ENCODE measurements at regions not wholly inside any gene's neighbourhood (a gene's known extent, or its start where the extent isn't known, plus 50 kb on each side); places are given as distances from the start of the nearest gene placed in this dataset.

GRCh38 chr9:18350995-18351595 lies 122.9 kb upstream of the ADAMTSL1 start:
- Histone ChIP-seq H3K9me3 (no peaks in the 10 kb centered on the region), H3K27me3 (no peaks in the 10 kb centered on the region), H3K27ac (no peak overlapping the region), H3K36me3 (no peaks in the 10 kb centered on the region), H3K4me1 (peaks cover 0 to 7% (median 0%) of the 10 kb centered on the region in 12 donors), H3K4me3 (no peak overlapping the region)
- no peak for ATAC-seq
- intact Hi-C loops (cut with DNase I): no loop called here
- no peak for DNase-seq
- TF ChIP-seq CTCF (IDR thresholded peaks at IDR 0.05): no peak
- 93 to 95% (median 94%) methylated on average over 4 of the region's 4 CpGs for WGBS, 4 donors

- Histone ChIP-seq H3K4me1 (peaks cover 0 to 3% (median 0%) of the 10 kb centered on the region in 12 donors), H3K27ac (no peak overlapping the region), H3K27me3 (no peaks in the 10 kb centered on the region), H3K9me3 (no peaks in the 10 kb centered on the region), H3K36me3 (no peaks in the 10 kb centered on the region), H3K4me3 (no peak overlapping the region)
- WGBS, 4 donors: 75 to 92% (median 88%) methylated on average over 3 of the region's 3 CpGs
- ATAC-seq (no peak), DNase-seq (no peak)
- TF ChIP-seq POLR2A (IDR thresholded peaks at IDR 0.05) (no peak), CTCF (IDR thresholded peaks at IDR 0.05) (no peak)
- intact Hi-C loops (cut with DNase I): no loop called here
These were observed 121.2 kb upstream of the ADAMTSL1 start for GRCh38 chr9:18352711-18353110.

GRCh38 chr9:18353473-18353872 lies 120.5 kb upstream of the ADAMTSL1 start:
- Histone ChIP-seq H3K9me3 (no peaks in the 10 kb centered on the region), H3K36me3 (no peaks in the 10 kb centered on the region), H3K4me3 (no peak overlapping the region), H3K27ac (no peak overlapping the region), H3K27me3 (no peaks in the 10 kb centered on the region), H3K4me1 (no peaks in the 10 kb centered on the region)
- no peak for DNase-seq
- no peak for ATAC-seq
- intact Hi-C loops (cut with DNase I): no loop called here
- TF ChIP-seq CTCF (IDR thresholded peaks at IDR 0.05): no peak
- no peak for TF ChIP-seq POLR2A (IDR thresholded peaks at IDR 0.05)

- Histone ChIP-seq H3K36me3 (no peaks in the 10 kb centered on the region), H3K9me3 (no peaks in the 10 kb centered on the region), H3K27me3 (no peaks in the 10 kb centered on the region), H3K4me1 (peaks cover 0 to 16% (median 3%) of the 10 kb centered on the region in 12 donors), H3K4me3 (no peak overlapping the region), H3K27ac (no peak overlapping the region)
- TF ChIP-seq CTCF (IDR thresholded peaks at IDR 0.05) (no peak), POLR2A (IDR thresholded peaks at IDR 0.05) (no peak)
- WGBS, 4 donors: 94 to 97% (median 95%) methylated on average over 1 of the region's 1 CpG
- no peak for DNase-seq
- intact Hi-C loops (cut with DNase I): no loop called here
- no peak for ATAC-seq
These were observed 116.6 kb upstream of the ADAMTSL1 start for GRCh38 chr9:18357321-18357720.

Measured in heart left ventricle (tissue), 16 donors.